HepG2 (cell line): ENCODE measurements at regions not wholly inside any gene's neighbourhood (a gene's known extent, or its start where the extent isn't known, plus 50 kb on each side); places are given as distances from the start of the nearest gene placed in this dataset.

ENCODE experiments used
- ATAC-seq: fragments of 200-7000 bp; cut with Tn5 transposase; 3 replicates; pipeline ENCODE4 v1.9.1; 2020; ENCODE audit warnings: mild to moderate bottlenecking, moderate library complexity
- BruUV-seq: library from RNA; stranded (reverse); fragments of 400-500 nt; replicated peaks from 2 replicates; lab custom pipeline; 2021; lab: Mats Ljungman, UMichigan
- CTCF ChIA-PET: fragments of 300-600 bp; formaldehyde crosslinking; extraction: SDS; loops from one replicate; lab custom pipeline; 2021; ENCODE audit warnings: low total read pairs, inconsistent platforms, low intra/inter-chr PET ratio; lab: Yijun Ruan, JAX
- POLR2A ChIA-PET: fragments of 350-600 bp; sonication (Branson Sonifier 250); formaldehyde crosslinking; loops from one replicate; lab custom pipeline; 2020; ENCODE audit warnings: antibody characterized with exemption, inconsistent platforms; lab: Yijun Ruan, JAX
- DNase-seq: peaks from one replicate; pipeline ENCODE4 v3.0.0-alpha.2; 2015; ENCODE audit warnings: low spot score
- FAIRE-seq: peaks from 3 replicates; lab custom pipeline; 2011; peaks lifted over from hg19 to GRCh38; lab: Jason Lieb, UNC
- H2AFZ ChIP-seq: one replicate; pipeline ENCODE4 v1.6.1; 2011; ENCODE audit warnings: low read length, inconsistent platforms
- H3K27ac ChIP-seq: fragments of 300-600 bp; 3 replicates; pipeline ENCODE4 v1.8.0; 2011; ENCODE audit warnings: mixed run types, mild to moderate bottlenecking, mixed read lengths, low read length, inconsistent platforms; ENCODE audit not compliant: insufficient read depth; ENCODE audit errors: extremely low read length
- H3K27me3 ChIP-seq, 2 experiments: fragments of 200-600 bp in 1 of 2; 2 replicates in 1 of 2; 3 replicates in 1 of 2; pipeline versions ENCODE4 v1.6.0 to v1.8.0; 2011; ENCODE audit warnings: low read length in 2 of 2, mild to moderate bottlenecking in 2 of 2, moderate library complexity in 2 of 2, inconsistent platforms in 1 of 2; ENCODE audit not compliant: insufficient read depth in 2 of 2, control insufficient read depth in 1 of 2
- H3K36me3 ChIP-seq, 2 experiments: fragments of 200-600 bp in 1 of 2; replicated peaks in 1 of 2; 2 replicates in 1 of 2; 3 replicates in 1 of 2; pipeline versions ENCODE4 v1.5.1 to v1.8.0; 2011; ENCODE audit warnings: low read length in 2 of 2, inconsistent platforms in 1 of 2; ENCODE audit not compliant: insufficient read depth in 2 of 2, control insufficient read depth in 1 of 2
- H3K4me1 ChIP-seq: 2 replicates; pipeline ENCODE4 v1.5.1; 2012; ENCODE audit warnings: low read length, inconsistent platforms; ENCODE audit not compliant: insufficient read depth
- H3K4me2 ChIP-seq: 2 replicates; pipeline ENCODE4 v1.6.0; 2011; ENCODE audit warnings: low read depth, low read length, inconsistent platforms
- H3K4me3 ChIP-seq, 3 experiments: fragments of 200-600 bp in 1 of 3; sonication (generic), shearing (Covaris generic) in 1 of 3; replicated peaks in 1 of 3; 2 replicates each; pipeline ENCODE4 v1.5.1; 2011 to 2016; ENCODE audit warnings: low read length in 3 of 3, inconsistent platforms in 2 of 3, low read depth in 2 of 3, mild to moderate bottlenecking in 2 of 3, control low read depth in 1 of 3, mixed read lengths in 1 of 3; ENCODE audit not compliant: insufficient read depth in 1 of 3
- H3K79me2 ChIP-seq: one replicate; pipeline ENCODE4 v1.6.1; 2011; ENCODE audit warnings: low read length, inconsistent platforms; ENCODE audit not compliant: insufficient read depth
- H3K9ac ChIP-seq: 2 replicates; pipeline ENCODE4 v1.6.0; 2011; ENCODE audit warnings: mild to moderate bottlenecking, low read depth, low read length, inconsistent platforms; ENCODE audit not compliant: insufficient read depth
- H3K9me3 ChIP-seq: 2 replicates; pipeline ENCODE4 v1.5.1; 2012; ENCODE audit warnings: mild to moderate bottlenecking, low read length
- H4K20me1 ChIP-seq: 2 replicates; pipeline ENCODE4 v1.6.0; 2011; ENCODE audit warnings: inconsistent platforms, mild to moderate bottlenecking, low read length, moderate library complexity; ENCODE audit not compliant: insufficient read depth
- AKNA ChIP-seq: sonication (generic); formaldehyde crosslinking; IDR thresholded peaks from 2 replicates; pipeline ENCODE4 v1.4.0; 2020; ENCODE audit warnings: missing genetic modification reagents, borderline replicate concordance
- BCL3 ChIP-seq: sonication (generic); formaldehyde crosslinking; IDR thresholded peaks from 2 replicates; pipeline ENCODE4 v1.5.1; 2020; ENCODE audit warnings: mild to moderate bottlenecking, missing genetic modification reagents, moderate library complexity
- CC2D1A ChIP-seq: sonication (generic); formaldehyde crosslinking; IDR thresholded peaks from 2 replicates; pipeline ENCODE4 v1.8.1; 2023; ENCODE audit warnings: mild to moderate bottlenecking, missing genetic modification reagents
- DPF2 ChIP-seq: sonication (generic); formaldehyde crosslinking; IDR thresholded peaks from 2 replicates; pipeline ENCODE4 v1.4.0; 2020; ENCODE audit warnings: mild to moderate bottlenecking, low read depth, missing genetic modification reagents, borderline replicate concordance
- FOSL2 ChIP-seq: sonication (generic); formaldehyde crosslinking; IDR thresholded peaks from 2 replicates; pipeline ENCODE4 v1.4.0; 2020; ENCODE audit warnings: missing genetic modification reagents
- HNF4G ChIP-seq, 2 experiments: sonication (generic) in 1 of 2; formaldehyde crosslinking in 1 of 2; IDR thresholded peaks; 2 replicates each; pipeline versions ENCODE4 v1.4.0 to v1.6.1; 2011 to 2020; ENCODE audit warnings: borderline replicate concordance in 2 of 2, low read depth in 2 of 2, mild to moderate bottlenecking in 2 of 2, low read length in 1 of 2, missing genetic modification reagents in 1 of 2, moderate library complexity in 1 of 2
- KAT2B ChIP-seq: fragments of 150-350 bp; IDR thresholded peaks from 2 replicates; pipeline ENCODE4 v1.6.1; 2014; ENCODE audit warnings: low read depth, low read length, borderline replicate concordance
- KDM3A ChIP-seq: IDR thresholded peaks from 2 replicates; pipeline ENCODE4 v1.6.1; 2018; ENCODE audit warnings: low read depth, missing compliant biosample characterization
- MAFG ChIP-seq: sonication (generic); formaldehyde crosslinking; IDR thresholded peaks from 2 replicates; pipeline ENCODE4 v1.5.1; 2020; ENCODE audit warnings: mild to moderate bottlenecking, missing genetic modification reagents
- NR2F1 ChIP-seq, 2 experiments: fragments of 450-650 bp in 1 of 2; formaldehyde crosslinking in 1 of 2; IDR thresholded peaks; 2 replicates each; pipeline versions ENCODE4 v1.5.0 to v1.6.1; 2016 to 2020; ENCODE audit warnings: mild to moderate bottlenecking in 1 of 2, missing compliant biosample characterization in 1 of 2, missing genetic modification reagents in 1 of 2, moderate library complexity in 1 of 2
- RFX5 ChIP-seq: IDR thresholded peaks from 2 replicates; pipeline ENCODE4 v1.6.1; 2011; ENCODE audit warnings: low read depth, low read length, improper control_type of control experiment
- ZBTB37 ChIP-seq: sonication (generic); formaldehyde crosslinking; IDR thresholded peaks from 2 replicates; pipeline ENCODE4 v1.4.0; 2020; ENCODE audit warnings: mild to moderate bottlenecking, missing genetic modification reagents
- ZNF558 ChIP-seq: sonication (generic); formaldehyde crosslinking; IDR thresholded peaks from 2 replicates; pipeline ENCODE4 v1.9.0; 2022; ENCODE audit warnings: mild to moderate bottlenecking, missing genetic modification reagents, borderline replicate concordance
- ZNF691 ChIP-seq: sonication (generic); formaldehyde crosslinking; IDR thresholded peaks from 2 replicates; pipeline ENCODE4 v1.4.0; 2020; ENCODE audit warnings: missing genetic modification reagents, low read depth, mild to moderate bottlenecking, borderline replicate concordance
- ZNF788 ChIP-seq: sonication (generic); formaldehyde crosslinking; IDR thresholded peaks from 2 replicates; pipeline ENCODE4 v1.5.0; 2020; ENCODE audit warnings: mild to moderate bottlenecking, missing genetic modification reagents, borderline replicate concordance
- WGBS: methylation state at CpG from one replicate; pipeline ENCODE4 v1.1.6; 2017; ENCODE audit warnings: low lambda C conversion rate; 5-methylcytosine and 5-hydroxymethylcytosine counted together
- in situ Hi-C: cut with HindIII; loops from 2 replicates; pipeline ENCODE4 v1.10.0; 2017; ENCODE audit warnings: low pct_unique_long_range_greater_than_20kb; ENCODE audit not compliant: extremely low pct_ligation_motif_present
- intact Hi-C: fragments of 100-400 bp; cut with micrococcal nuclease; formaldehyde crosslinking; loops from one replicate; pipeline ENCODE4 v1.10.0; 2022; ENCODE audit not compliant: unreplicated experiment

- Histone ChIP-seq H3K9ac (no peak overlapping the region), H3K36me3 (no peaks in the 10 kb centered on the region), H3K4me2 (no peak overlapping the region), H3K9me3 (0 out of 2 replicates have a peak, but pooled peaks cover 7% of the 10 kb centered on the region), H3K27ac (no peak overlapping the region), H3K27me3 (no peaks in the 10 kb centered on the region), H4K20me1 (no peaks in the 10 kb centered on the region), H3K4me1 (no peaks in the 10 kb centered on the region), H3K79me2 (no peaks in the 10 kb centered on the region), H2AFZ (no peak overlapping the region), H3K4me3 (no peak overlapping the region)
- in situ Hi-C loops = no loop called here
- ChIA-PET CTCF (no interaction called here), POLR2A (no interaction called here)
- no TSS peak for BruUV-seq
- ATAC-seq = no peak
- intact Hi-C loops = no loop called here
- WGBS = 52% methylated on average over 9 of the region's 9 CpGs
- DNase-seq = no peak
- no peak for FAIRE-seq
- no peak for TF ChIP-seq ZBTB37 (CRISPR knock-in tag)
- TF ChIP-seq HNF4G (IDR thresholded peaks at IDR 0.05; ENCODE audit: borderline replicate concordance, low read depth, low read length) = no peak
- TF ChIP-seq HNF4G (CRISPR knock-in tag; IDR thresholded peaks at IDR 0.05; ENCODE audit: borderline replicate concordance, low read depth) = no peak
- TF ChIP-seq KAT2B = no peak
- TF ChIP-seq KDM3A (CRISPR knock-in tag) = no peak
- TF ChIP-seq AKNA (CRISPR knock-in tag) = no peak
- no peak for TF ChIP-seq ZNF788 (CRISPR knock-in tag)
- no peak for TF ChIP-seq RFX5
- no peak for TF ChIP-seq ZNF691 (CRISPR knock-in tag)
- no peak for TF ChIP-seq BCL3 (CRISPR knock-in tag)
- TF ChIP-seq NR2F1 (CRISPR knock-in tag; IDR thresholded peaks at IDR 0.05) = no peak
- no peak for TF ChIP-seq DPF2
- no peak for TF ChIP-seq ZNF558
- TF ChIP-seq CC2D1A (CRISPR knock-in tag) = no peak
- TF ChIP-seq MAFG (CRISPR knock-in tag) = no peak
- TF ChIP-seq FOSL2 = no peak
Measured at GRCh38 chr2:62354771-62355561, 151.0 kb downstream of the TMEM17 start.
